Activated naive CD4-positive, alpha-beta T cell treated with anti-CD3 and anti-CD28 coated beads, Interleukin-2, amount 50 U/mL, for 24 hours (primary cell): ENCODE measurements at regions not wholly inside any gene's neighbourhood (a gene's known extent, or its start where the extent isn't known, plus 50 kb on each side); places are given as distances from the start of the nearest gene placed in this dataset.
"Not testable (repeated sequence)": the region's sequence is repeated elsewhere in the genome, so short reads cannot be mapped to it uniquely, and the experiment has no call there.

Experiments
- H3K27ac Mint-ChIP-seq: one replicate; pipeline ENCODE4 v1.8.0; 2021; ENCODE audit warnings: mild to moderate bottlenecking, mixed read lengths
- H3K27me3 Mint-ChIP-seq: one replicate; pipeline ENCODE4 v1.8.0; 2021; ENCODE audit warnings: mixed read lengths
- H3K36me3 Mint-ChIP-seq: one replicate; pipeline ENCODE4 v1.8.0; 2021; ENCODE audit warnings: mixed read lengths
- H3K4me1 Mint-ChIP-seq: one replicate; pipeline ENCODE4 v1.8.0; 2021; ENCODE audit warnings: mixed read lengths
- H3K4me3 Mint-ChIP-seq: one replicate; pipeline ENCODE4 v1.8.0; 2021; ENCODE audit warnings: mild to moderate bottlenecking, mixed read lengths
- H3K9me3 Mint-ChIP-seq: one replicate; pipeline ENCODE4 v1.8.0; 2021; ENCODE audit warnings: mixed read lengths

DNA sequence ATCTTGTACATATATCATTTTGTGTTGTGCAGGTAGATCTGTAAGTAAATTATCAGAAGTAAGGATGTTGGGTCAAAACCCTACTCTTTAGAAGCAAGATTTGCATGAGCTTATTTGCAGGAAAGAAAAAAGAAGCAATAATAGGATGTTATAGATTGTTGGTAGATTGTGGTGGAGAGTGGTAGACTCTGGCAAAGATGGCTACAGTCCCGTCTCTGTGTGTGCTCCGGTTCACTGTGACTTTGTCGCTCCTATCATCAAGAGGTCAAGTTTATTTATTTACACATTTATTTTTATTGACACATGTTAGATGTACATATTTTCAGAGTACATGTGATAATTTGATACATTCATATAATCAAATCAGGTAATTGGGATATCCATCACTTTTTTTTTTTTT lies 81.0 kb upstream of the NDUFV2 start:
- Mint-ChIP-seq H3K4me1 (peaks cover 14% of the 10 kb centered on the region), H3K4me3 (no peak overlapping the region), H3K36me3 (no peaks in the 10 kb centered on the region), H3K9me3 (no peaks in the 10 kb centered on the region), H3K27me3 (peaks cover 4% of the 10 kb centered on the region), H3K27ac (no peak overlapping the region)

DNA sequence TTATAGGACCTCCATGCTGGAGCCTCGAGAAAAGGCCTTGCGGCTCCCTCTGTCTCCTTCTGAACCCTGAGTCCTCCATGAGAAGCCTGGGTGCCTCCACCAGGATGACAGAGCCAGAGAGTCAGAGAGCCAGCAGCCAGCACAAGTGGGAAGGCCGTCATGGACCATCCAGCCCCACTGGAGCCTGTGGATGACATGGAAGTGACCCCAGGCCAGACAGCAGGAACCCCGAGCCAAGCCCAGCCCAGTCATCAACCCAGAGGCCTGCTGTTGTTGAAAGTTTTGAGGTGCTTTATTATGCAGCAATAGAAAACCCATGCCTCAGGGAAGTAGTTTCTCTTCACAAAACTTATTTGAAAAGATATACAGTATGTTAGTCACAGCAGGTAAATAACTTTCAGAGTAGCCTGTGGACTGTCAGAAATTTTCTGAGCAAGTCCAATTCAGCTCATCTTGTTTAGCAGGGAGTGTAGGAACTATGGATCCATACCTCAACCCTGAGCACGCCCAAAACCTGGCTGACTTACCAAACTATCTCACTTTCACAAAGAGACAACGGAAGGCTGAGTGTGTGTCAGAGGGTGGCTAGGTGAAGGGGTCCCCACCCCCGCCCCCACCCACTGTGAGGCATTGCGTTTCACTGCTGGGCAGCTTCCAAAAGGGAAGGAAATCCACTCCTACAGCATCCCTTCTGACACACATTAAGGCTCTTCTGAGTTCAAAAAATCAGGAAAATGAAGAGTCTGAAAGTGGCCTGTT lies 79.9 kb upstream of the NDUFV2 start:
- peaks cover 4% of the 10 kb centered on the region for H3K4me1 Mint-ChIP-seq
- no peak overlapping the region for H3K4me3 Mint-ChIP-seq
- no peaks in the 10 kb centered on the region for H3K9me3 Mint-ChIP-seq
- no peak overlapping the region for H3K27ac Mint-ChIP-seq
- H3K27me3 Mint-ChIP-seq = peaks cover 4% of the 10 kb centered on the region
- no peaks in the 10 kb centered on the region for H3K36me3 Mint-ChIP-seq

DNA sequence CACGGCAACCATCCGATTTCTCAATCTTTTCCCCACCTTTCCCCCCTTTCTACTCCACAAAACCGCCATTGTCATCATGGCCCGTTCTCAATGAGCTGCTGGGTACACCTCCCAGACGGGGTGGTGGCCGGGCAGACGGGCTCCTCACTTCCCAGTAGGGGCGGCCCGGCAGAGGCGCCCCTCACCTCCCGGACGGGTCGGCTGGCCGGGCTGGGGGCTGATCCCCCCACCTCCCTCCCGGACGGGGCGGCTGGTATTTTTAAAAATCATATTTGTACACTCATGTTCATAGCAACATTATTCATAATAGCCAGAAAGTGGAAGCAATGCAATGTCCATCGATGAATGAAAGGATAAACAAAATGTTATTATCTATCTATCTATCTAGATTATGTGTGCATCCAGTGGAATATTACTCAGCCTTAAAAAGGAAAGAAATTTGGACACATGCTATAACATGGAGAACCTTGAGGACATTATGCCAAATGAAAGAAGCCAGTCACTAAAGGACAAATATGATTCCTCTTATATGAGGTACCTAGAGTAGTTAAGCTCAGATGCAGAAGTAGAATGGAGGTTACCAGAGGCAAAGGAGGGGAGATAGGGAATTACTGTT lies 78.4 kb upstream of the NDUFV2 start:
- H3K27me3 Mint-ChIP-seq, H3K36me3 Mint-ChIP-seq, H3K4me1 Mint-ChIP-seq, H3K27ac Mint-ChIP-seq, H3K4me3 Mint-ChIP-seq, H3K9me3 Mint-ChIP-seq: not testable (repeated sequence)

DNA sequence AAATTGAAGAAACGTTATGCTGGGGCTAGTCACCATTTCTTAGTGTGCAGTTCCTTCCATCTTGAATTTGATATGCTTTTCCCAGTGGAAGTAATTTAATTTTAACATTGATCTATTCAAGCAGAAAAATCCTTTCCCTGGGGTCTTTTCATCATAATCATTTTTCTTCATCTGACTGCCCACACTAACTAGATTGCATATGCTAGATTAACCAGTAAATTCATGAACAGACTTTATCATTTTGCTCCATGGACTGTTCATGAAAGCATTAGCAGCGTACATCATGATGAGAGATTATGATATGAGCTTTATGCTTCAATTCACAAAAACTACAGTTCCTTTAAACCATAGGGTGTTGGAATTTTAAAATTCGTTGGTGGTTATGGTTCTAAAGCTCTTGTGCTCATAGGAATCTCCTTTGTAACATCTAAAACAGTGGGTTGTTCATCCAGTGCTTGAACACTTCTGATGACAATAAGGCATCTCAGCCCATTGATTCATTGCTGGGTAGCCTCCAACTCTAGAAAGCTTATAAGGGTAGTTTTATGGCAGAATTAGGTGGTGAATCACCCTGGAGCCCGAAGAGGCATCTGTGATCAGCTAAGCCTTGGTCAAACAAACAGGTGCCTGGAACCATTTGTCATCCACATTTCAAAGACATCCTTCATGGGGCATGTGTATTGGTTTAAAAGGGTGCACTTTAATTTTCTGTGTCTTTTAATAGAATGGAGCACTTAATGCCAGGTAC lies 77.2 kb upstream of the NDUFV2 start:
- Mint-ChIP-seq H3K4me1 (no peaks in the 10 kb centered on the region), H3K36me3 (no peaks in the 10 kb centered on the region), H3K27me3 (no peaks in the 10 kb centered on the region), H3K4me3 (no peak overlapping the region), H3K27ac (no peak overlapping the region), H3K9me3 (no peaks in the 10 kb centered on the region)

DNA sequence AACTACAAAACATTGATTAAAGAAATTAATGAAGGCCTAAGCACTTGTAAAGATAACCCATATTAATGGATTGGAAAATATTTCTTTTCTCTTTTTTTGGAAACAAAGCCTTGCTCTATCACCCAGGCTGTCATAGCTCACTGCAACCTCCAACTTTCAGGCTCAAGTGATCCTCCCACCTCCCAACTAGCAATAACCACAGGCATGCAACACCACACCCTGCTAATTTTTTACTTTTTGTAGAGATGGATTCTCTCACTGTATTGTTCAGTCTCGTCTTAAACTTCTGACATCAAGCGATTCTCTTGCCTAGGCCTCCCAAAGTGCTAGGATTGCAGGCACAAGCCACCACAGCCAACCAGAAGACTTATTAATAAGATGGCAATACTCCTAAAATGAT lies 73.4 kb upstream of the NDUFV2 start:
- Mint-ChIP-seq H3K9me3 (no peaks in the 10 kb centered on the region), H3K27me3 (no peaks in the 10 kb centered on the region), H3K4me1 (no peaks in the 10 kb centered on the region), H3K4me3 (no peak overlapping the region), H3K36me3 (no peaks in the 10 kb centered on the region), H3K27ac (no peak overlapping the region)

DNA sequence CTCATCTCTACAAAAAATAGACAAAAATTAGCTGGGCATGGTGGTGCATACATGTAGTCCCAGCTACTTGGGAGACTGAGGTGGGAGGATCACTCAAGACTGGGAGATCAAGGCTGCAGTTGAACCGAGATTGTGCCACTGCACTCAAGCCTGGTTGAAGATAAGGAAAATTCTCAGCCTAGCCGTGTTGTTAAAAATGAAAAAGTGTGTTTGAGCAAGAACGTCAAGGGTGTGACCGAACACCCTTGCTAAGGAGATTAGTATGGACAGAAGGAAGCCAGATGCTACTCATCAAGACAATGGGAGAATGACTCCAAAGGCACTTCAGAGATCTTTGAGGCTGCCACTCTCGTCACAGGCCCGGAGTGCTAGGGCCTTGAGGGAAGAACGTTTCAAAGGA lies 70.0 kb upstream of the NDUFV2 start:
- H3K4me1 Mint-ChIP-seq = no peaks in the 10 kb centered on the region
- no peak overlapping the region for H3K4me3 Mint-ChIP-seq
- no peaks in the 10 kb centered on the region for H3K36me3 Mint-ChIP-seq
- H3K9me3 Mint-ChIP-seq = no peaks in the 10 kb centered on the region
- H3K27ac Mint-ChIP-seq = no peak overlapping the region
- H3K27me3 Mint-ChIP-seq = no peaks in the 10 kb centered on the region

DNA sequence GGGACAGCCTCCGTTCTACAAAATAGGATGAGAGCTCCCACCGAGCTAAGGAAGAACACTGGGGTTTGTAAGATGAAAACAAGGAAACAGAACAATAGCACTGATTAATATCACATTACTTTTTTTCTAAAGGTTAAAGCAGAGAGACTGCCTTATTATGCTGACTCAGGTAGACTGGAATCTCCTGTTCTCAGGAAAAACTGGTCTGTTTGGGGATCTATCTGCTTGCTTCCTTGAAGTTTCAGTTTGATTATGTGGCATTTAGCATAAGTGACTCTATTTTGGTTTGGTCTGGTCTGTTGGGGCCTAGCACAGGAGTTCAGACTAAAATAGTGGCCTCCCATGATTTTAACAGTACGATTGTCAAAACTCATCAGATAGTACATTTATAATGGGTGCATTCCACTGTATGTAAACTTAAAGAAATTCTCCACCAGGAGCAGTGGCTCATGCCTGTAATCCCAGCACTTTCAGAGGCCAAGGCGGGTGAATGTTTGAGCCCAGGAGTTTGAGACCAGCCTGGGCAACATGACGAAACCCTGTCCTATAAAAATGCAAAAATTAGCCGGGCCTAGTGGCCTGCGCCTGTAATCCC lies 64.1 kb upstream of the NDUFV2 start:
- no peaks in the 10 kb centered on the region for H3K27me3 Mint-ChIP-seq
- no peaks in the 10 kb centered on the region for H3K36me3 Mint-ChIP-seq
- no peak overlapping the region for H3K27ac Mint-ChIP-seq
- H3K4me1 Mint-ChIP-seq = no peaks in the 10 kb centered on the region
- no peak overlapping the region for H3K4me3 Mint-ChIP-seq
- H3K9me3 Mint-ChIP-seq = no peaks in the 10 kb centered on the region

DNA sequence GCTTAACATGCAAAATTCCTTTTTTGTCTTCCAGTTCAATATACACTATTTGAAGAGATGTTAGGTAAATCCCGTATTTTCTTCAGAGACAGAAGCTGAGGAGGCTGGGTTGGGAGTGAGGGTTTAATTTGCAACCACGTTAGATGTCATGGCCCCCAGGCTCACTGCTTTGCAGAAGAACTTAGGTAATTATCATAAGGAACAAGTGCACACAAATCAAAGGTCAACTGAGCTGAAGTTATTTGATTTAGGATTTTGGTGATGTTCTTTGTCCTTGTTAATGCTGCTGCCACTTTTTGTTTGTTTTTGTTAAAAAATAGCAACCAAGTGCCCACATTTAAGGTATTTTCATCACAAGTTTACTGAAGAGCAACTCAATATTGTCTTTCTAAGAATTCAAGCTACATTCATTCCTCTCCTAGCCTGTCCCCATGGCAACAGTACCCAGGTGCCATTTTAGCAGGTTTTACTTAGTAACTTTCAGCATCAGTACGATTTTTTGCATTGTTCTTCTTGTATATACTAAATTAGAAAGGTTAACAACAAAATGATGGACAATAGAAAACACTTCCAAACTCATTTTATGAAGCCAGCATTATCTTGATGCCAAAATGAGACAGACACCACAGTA lies 62.9 kb upstream of the NDUFV2 start:
- Mint-ChIP-seq H3K9me3 (no peaks in the 10 kb centered on the region), H3K27me3 (no peaks in the 10 kb centered on the region), H3K4me1 (no peaks in the 10 kb centered on the region), H3K27ac (no peak overlapping the region), H3K36me3 (no peaks in the 10 kb centered on the region), H3K4me3 (no peak overlapping the region)

DNA sequence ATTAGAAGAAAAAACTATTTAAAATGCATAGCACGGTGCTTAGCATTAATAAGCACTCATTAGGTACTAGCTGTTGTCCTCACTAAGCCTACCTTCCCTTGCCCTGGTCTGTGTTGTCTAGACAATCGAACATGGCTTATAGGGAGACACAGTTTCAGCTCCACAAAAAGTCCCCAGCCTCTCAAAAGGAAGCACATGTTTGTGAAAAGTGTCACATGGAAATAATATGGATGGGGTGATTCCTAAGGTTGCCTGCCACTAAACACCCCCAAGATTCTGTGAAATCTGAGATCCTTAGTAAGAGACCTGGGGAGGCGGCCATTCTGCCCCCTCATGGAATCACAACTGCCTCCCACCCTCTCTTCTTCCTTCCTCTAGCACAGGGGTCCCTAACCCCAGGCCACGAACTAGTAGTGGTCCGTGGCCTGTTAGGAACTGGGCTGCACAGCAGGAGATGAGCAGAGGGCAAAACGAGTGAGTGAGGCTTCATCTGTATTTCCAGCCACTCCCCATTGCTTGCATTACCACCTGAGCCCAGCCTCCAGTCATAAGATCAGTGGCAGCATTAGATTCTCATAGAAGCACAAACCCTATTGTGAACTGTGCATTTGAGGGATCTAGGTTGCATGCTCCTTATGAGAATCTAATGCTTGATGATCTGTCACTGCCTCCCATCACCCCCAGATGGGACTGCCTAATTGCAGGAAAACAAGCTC lies 59.6 kb upstream of the NDUFV2 start:
- no peak overlapping the region for H3K27ac Mint-ChIP-seq
- H3K27me3 Mint-ChIP-seq = no peaks in the 10 kb centered on the region
- no peaks in the 10 kb centered on the region for H3K4me1 Mint-ChIP-seq
- H3K9me3 Mint-ChIP-seq = no peaks in the 10 kb centered on the region
- H3K36me3 Mint-ChIP-seq = no peaks in the 10 kb centered on the region
- no peak overlapping the region for H3K4me3 Mint-ChIP-seq

DNA sequence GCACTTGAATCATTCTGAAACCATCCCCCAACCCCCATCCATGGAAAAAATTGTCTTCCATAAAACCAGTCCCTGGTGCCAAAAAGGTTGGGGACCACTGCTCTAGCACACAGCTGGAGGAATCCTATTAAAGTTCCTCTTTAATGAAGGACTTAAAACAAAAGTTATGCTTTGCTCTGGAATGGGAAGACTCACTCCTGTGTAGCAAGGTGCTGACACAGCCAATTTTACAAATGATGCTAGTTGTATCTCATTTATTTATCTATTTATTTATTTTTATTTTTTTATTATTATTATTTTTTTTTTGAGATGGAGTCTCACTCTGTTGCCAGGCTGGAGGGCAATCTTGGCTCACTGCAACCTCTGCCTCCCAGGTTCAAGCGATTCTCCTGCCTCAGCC lies 58.9 kb upstream of the NDUFV2 start:
- Mint-ChIP-seq H3K4me3 (no peak overlapping the region), H3K9me3 (no peaks in the 10 kb centered on the region), H3K27me3 (no peaks in the 10 kb centered on the region), H3K36me3 (no peaks in the 10 kb centered on the region), H3K4me1 (no peaks in the 10 kb centered on the region), H3K27ac (no peak overlapping the region)

DNA sequence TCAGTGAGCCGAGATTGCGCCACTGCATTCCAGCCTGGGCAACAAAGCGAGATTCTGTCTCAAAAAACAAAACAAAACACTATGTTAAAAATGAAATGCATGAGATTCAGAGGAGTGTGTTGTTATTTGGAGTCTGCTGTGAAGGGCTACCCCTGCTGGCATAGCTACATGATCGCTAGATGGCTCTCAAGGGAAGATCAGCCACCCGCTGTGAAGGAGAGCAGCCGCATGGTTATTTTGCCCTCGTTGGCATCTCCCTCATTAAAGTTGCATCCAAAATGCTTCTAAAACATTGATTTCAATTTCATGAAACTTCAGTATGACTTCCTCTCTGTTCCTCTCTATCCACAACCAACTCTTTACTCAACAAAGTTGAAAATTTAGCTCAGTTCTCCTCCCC lies 54.8 kb upstream of the NDUFV2 start:
- Mint-ChIP-seq H3K4me3 (no peak overlapping the region), H3K9me3 (no peaks in the 10 kb centered on the region), H3K27me3 (no peaks in the 10 kb centered on the region), H3K36me3 (no peaks in the 10 kb centered on the region), H3K27ac (no peak overlapping the region), H3K4me1 (no peaks in the 10 kb centered on the region)

DNA sequence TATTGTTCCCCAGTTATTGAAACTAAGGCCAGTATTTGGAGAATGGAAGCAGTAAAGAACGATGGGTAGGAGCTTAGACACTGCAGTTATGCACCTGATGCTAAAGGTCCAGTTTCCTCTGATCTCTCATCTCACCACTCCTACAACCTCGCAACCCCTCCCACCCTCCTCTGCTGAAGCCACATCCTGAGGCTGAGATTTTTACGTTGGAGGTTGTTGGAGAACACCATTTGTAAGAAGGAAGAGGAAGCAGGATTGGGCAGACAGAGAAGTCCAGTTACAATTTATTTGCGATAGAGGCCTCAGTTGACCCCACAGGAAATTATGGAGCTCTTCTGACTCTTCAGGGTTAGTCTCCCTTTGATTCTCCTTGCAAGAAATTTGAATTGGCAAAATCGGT lies 54.3 kb upstream of the NDUFV2 start:
- no peaks in the 10 kb centered on the region for H3K36me3 Mint-ChIP-seq

DNA sequence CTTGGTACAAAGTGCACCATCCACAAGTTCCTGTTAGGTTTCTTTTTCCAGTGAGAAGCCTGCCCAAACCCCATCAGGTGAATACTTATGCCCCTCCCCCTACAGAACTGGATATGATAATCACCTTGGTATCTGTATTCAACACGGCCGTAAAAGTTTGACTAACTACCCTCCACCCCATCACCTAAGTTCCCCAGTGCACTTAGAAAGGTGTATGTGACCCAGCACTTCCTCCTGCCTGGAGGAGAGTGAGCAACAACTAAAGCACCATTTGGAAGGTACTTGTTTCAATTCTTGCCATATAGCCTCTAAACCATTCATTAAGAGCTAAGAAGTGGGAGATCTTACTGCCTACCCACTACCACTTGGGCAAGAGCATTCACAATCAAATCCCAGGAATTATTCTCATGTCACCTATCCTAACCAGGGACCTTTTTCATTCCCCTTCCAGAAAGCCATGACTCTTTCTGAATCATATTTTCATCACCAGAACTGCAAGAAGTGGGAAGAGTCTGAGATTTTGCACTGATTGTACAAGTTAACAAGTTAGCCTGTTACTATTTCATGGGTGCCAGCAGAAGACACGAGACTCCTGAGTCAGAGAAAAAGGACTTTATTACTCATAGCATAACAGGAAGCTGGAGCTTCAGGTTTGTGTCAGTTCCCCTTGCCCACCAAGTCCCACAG lies 53.5 kb upstream of the NDUFV2 start:
- Mint-ChIP-seq H3K4me1 (no peaks in the 10 kb centered on the region), H3K36me3 (no peaks in the 10 kb centered on the region), H3K27me3 (no peaks in the 10 kb centered on the region), H3K4me3 (no peak overlapping the region), H3K27ac (no peak overlapping the region), H3K9me3 (no peaks in the 10 kb centered on the region)

More for the DNA sequence above, 54.3 kb upstream of the NDUFV2 start:
- Mint-ChIP-seq H3K27ac (no peak overlapping the region), H3K9me3 (no peaks in the 10 kb centered on the region), H3K4me3 (no peak overlapping the region), H3K27me3 (no peaks in the 10 kb centered on the region), H3K4me1 (no peaks in the 10 kb centered on the region)

DNA sequence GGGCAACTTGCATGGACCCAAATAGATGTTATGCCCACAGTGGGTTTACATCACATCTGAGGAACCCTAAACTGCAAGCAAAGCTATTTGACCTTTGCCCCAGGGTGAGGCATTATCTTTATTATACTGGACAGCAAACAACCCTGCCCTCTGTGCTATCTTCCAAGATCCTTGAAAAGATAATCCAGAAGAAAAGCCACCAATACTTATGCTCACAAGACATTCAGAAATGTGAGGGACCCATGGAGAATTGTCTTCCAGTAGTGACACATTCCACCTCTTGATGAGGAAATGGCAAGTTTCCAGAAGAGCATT lies 53.0 kb upstream of the NDUFV2 start:
- Mint-ChIP-seq H3K27ac (no peak overlapping the region), H3K4me3 (no peak overlapping the region), H3K9me3 (no peaks in the 10 kb centered on the region), H3K4me1 (no peaks in the 10 kb centered on the region), H3K36me3 (no peaks in the 10 kb centered on the region), H3K27me3 (no peaks in the 10 kb centered on the region)
